HUES6 (cell line): ENCODE measurements at regions not wholly inside any gene's neighbourhood (a gene's known extent, or its start where the extent isn't known, plus 50 kb on each side); places are given as distances from the start of the nearest gene placed in this dataset.

ENCODE experiments used
- H3K27ac ChIP-seq: 2 replicates; pipeline ENCODE4 v1.7.0; 2013; ENCODE audit warnings: low read depth, mild to moderate bottlenecking, low read length, inconsistent platforms
- H3K27me3 ChIP-seq: 2 replicates; pipeline ENCODE4 v1.6.1; 2013; ENCODE audit warnings: low read length; ENCODE audit not compliant: control insufficient read depth, insufficient read depth
- H3K36me3 ChIP-seq: 2 replicates; pipeline ENCODE4 v1.6.1; 2013; ENCODE audit warnings: low read length; ENCODE audit not compliant: control insufficient read depth, insufficient read depth
- H3K4me1 ChIP-seq: 2 replicates; pipeline ENCODE4 v1.6.1; 2013; ENCODE audit warnings: low read length; ENCODE audit not compliant: control insufficient read depth, insufficient read depth
- H3K4me3 ChIP-seq: 2 replicates; pipeline ENCODE4 v1.5.1; 2013; ENCODE audit warnings: low read depth, low read length
- H3K9ac ChIP-seq: one replicate; pipeline ENCODE4 v1.6.1; 2013; ENCODE audit warnings: mild to moderate bottlenecking, low read length
- H3K9me3 ChIP-seq: 2 replicates; pipeline ENCODE4 v1.6.1; 2013; ENCODE audit warnings: low read depth, low read length; ENCODE audit not compliant: control insufficient read depth, insufficient read depth

DNA sequence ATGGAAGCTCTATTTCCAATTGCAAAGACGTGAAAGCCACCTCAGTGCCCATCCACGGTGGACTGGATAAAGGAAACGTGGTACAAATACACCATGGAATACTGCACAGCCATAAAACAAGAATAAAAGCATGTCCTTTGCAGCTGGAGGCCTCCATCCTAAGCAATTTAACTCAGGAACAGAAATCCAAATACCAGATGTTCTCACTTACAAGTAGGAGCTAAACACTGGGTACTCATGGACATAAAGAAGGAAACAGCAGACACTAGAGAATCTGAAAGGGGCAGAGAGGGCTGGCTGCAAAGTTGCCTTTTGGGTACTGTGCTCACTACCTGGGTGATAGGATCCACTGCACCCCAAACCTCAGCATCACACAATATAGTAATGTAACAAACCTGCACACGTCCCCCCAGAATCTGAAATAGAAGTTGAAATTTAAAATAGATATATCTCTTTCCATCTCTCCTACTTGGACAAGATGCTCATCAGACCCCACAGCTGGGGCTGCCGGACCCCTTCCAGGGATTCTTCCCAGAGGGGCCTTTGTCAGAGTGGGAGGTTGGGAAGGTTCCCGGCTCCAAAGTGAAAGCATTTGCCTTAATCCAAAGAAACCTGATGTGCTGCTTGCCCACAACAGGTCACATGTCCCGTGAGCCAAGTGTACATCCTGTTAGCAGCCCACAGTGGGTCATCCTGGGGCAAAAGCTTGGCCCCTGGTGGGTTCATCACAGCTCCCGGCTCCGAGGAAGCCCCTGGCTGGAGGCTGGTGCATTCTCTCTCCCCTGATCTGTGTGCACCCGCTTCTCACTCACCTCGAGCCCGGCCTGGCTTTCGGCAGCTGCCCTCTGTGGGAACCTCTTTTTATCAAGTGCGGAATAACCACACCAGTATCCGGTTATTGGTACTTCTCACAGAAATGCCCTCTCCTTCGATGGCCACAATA lies 172.3 kb upstream of the PPP2R2D start:
- Histone ChIP-seq H3K4me3 (no peak overlapping the region), H3K9ac (no peak overlapping the region), H3K4me1 (peaks cover 25% of the 10 kb centered on the region), H3K9me3 (peaks cover 14% of the 10 kb centered on the region), H3K27me3 (peaks cover 18% of the 10 kb centered on the region; the same call in 1 of the 2 replicates), H3K27ac (no peak overlapping the region), H3K36me3 (no peaks in the 10 kb centered on the region)

DNA sequence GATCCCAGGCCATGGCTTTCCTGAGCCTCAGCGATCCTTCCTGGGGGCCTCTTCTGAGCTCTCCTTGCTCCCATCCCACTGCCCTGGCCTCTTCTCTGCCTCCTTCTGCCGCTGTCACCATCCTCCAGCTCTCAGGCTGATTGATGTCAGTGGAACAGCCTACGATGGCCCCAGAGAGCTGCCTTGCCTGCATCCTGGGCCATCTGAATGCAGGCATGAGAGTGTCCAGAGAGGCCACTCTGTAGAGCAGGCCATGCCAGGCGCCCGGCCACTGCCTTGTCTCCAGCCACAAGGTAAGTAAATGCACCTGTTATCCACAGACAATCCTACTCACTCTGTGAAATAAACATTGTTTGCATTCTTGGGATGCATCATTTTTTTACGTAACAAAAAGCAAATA lies 171.4 kb upstream of the PPP2R2D start:
- H3K4me1 ChIP-seq: peaks cover 25% of the 10 kb centered on the region
- H3K36me3 ChIP-seq: no peaks in the 10 kb centered on the region
- no peak overlapping the region for H3K9ac ChIP-seq
- peaks cover 18% of the 10 kb centered on the region; the same call in 1 of the 2 replicates for H3K27me3 ChIP-seq
- H3K9me3 ChIP-seq: peaks cover 14% of the 10 kb centered on the region
- H3K4me3 ChIP-seq: no peak overlapping the region
- no peak overlapping the region for H3K27ac ChIP-seq

DNA sequence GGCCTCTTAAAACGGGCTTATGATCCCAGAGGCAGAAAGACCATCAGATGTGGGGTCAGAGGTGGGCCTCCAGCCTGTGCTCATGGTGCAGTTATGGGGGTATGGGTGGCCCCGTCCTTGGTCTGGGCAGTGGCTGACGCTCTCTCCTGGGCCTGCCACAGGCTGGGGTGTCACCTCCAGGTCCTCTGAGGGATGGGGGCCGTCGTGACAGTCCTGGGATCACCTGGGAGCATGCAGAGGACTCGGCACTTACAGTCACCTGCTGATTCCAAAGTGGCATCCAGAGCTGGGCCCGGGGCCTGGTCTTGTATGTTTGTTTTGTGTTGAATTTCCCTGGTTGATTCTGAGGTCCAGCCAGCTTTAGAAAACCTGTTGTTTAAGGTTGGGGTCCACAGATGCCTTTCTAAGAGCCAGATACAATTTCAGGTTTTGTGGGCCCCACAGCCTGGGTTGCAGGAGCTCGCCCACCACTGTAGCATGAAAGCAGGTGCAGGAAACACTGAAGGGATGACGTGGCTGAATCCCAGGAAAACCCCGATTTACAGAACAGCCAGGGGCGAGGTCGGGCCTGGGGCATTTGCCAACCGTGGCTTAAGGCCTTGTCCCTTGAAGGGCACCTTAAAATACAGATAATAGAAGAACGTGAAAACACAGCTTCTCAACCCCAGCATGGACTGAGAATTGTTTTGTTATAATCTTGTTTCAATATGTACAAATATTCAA lies 170.7 kb upstream of the PPP2R2D start:
- Histone ChIP-seq H3K27me3 (peaks cover 18% of the 10 kb centered on the region; the same call in 1 of the 2 replicates), H3K36me3 (no peaks in the 10 kb centered on the region), H3K9ac (no peak overlapping the region), H3K4me1 (peaks cover 25% of the 10 kb centered on the region), H3K27ac (no peak overlapping the region), H3K4me3 (no peak overlapping the region), H3K9me3 (peaks cover 14% of the 10 kb centered on the region)

DNA sequence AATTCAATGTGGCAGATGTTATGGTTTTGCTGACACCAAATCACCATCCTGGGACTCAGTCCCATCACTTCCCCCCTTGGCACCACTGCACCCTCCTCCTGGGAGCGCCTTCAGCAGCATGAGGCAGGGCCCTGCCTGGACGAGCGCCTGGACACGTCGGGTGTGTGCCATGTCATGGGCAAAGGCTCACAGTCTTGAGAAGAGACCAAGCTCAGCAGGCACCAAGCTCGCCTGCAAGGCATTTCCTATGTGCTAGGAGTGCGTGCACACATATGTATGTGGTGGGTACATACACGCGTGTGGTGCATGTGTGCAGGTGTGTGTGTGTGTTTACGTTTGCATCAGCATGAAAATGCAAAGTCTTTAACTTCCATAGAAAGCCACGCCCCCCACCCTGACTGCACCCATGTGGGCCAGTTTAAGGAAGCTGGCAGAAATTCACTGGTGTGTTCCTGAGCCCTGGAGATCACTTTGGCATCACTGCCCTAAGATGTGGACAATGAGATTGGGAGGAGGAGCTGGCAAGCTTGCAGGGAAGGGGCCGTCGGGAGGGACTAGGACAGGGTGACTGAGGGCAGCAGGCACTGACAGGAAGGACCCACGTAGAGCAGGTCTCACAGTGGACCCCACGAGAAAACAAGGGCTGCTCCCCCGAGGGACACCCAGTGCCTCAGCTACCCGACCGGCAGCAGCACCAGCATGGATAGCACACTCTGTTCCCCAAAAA lies 169.9 kb upstream of the PPP2R2D start:
- Histone ChIP-seq H3K9ac (no peak overlapping the region), H3K36me3 (no peaks in the 10 kb centered on the region), H3K4me1 (peaks cover 20% of the 10 kb centered on the region), H3K4me3 (no peak overlapping the region), H3K27me3 (peaks cover 11% of the 10 kb centered on the region; the same call in 1 of the 2 replicates), H3K27ac (no peak overlapping the region), H3K9me3 (peaks cover 14% of the 10 kb centered on the region)

DNA sequence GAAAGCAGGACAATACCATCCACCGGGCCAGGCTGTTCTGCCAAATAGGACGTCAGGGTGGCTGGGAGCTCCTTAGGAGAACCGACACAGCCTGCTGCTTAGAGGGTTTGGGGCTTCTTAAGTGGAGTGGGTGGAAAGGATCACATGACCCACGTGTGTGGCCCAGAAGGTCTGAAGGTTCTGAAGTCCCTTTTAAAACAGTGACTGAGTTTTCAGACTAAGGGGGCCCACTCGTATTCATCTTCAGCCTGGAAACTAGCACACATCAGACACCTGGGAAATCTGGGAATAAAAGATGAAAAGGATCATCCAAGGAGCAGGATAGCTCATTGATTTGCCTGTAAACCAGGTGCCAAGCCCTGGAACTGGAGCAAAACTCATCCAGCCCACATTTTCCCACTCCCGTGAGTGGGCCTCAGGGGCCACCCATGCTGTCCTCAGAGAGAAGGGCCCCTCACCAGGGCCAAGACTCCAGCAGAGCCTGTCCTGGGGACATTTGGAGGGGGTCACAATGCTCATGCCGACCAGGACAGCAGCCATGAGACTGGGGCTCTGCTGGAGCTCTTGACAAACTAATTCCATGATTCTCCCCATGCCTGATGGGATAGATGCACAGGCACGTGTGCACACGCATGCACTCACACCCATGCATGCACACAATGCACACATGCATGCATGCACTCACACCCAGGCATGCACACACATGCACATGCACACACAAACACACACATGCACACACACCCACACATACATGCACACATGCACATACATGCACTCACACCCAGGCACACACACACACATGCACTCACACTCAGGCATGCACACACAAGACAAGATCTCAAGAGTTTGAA lies 168.8 kb upstream of the PPP2R2D start:
- Histone ChIP-seq H3K27me3 (0 out of 2 replicates have a peak, but pooled peaks cover 7% of the 10 kb centered on the region), H3K4me1 (peaks cover 11% of the 10 kb centered on the region)

DNA sequence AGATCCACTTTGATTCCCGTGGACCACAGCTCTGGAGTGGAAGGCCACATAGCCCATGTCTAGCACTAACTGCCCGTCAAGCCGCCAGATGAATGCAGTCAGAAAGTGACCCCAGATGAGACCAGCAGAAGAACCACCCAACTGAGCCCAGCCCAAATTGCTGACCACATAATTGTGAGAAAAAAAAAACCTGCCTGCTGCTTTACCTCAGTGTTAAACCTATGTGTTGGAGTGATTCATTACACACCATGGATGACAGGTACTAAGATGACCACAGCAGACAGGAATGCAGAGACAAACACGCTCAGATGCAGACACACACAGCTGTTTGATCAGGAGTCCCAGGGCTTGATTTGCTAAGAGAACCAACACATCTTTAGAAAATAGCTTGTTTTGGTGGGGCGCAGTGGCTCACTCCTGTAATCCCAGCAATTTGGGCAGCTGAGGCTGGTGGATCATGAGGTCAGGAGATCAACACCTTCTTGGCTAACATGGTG lies 168.1 kb upstream of the PPP2R2D start:
- Histone ChIP-seq H3K27me3 (0 out of 2 replicates have a peak, but pooled peaks cover 4% of the 10 kb centered on the region), H3K4me1 (peaks cover 11% of the 10 kb centered on the region), H3K27ac (no peak overlapping the region), H3K9ac (no peak overlapping the region), H3K4me3 (no peak overlapping the region), H3K9me3 (peaks cover 14% of the 10 kb centered on the region), H3K36me3 (no peaks in the 10 kb centered on the region)

More for the DNA sequence above, 168.8 kb upstream of the PPP2R2D start:
- no peak overlapping the region for H3K27ac ChIP-seq
- H3K4me3 ChIP-seq: no peak overlapping the region
- no peaks in the 10 kb centered on the region for H3K36me3 ChIP-seq
- H3K9me3 ChIP-seq: peaks cover 14% of the 10 kb centered on the region
- no peak overlapping the region for H3K9ac ChIP-seq

DNA sequence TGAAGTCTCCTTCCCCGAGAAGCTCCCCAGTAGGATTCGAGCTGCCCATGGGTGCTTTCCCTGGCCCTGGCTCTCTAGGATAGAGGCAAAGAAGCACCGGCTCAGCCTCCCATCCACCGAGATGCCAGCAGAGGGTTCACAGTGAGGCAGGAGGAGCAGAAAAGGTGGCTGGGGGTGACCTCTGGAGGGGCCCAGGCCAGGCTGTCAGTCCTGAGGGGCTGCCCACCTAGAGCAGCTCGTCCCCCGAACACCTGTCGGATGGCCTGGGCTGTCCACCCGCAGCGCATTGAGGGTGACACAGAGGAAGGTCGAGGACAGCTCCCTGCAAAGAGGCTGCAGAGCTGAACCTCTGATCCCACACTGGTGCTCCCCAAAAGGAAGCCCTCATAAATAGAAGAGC lies 167.2 kb upstream of the PPP2R2D start:
- Histone ChIP-seq H3K9ac (no peak overlapping the region), H3K27me3 (no peaks in the 10 kb centered on the region), H3K36me3 (no peaks in the 10 kb centered on the region)

DNA sequence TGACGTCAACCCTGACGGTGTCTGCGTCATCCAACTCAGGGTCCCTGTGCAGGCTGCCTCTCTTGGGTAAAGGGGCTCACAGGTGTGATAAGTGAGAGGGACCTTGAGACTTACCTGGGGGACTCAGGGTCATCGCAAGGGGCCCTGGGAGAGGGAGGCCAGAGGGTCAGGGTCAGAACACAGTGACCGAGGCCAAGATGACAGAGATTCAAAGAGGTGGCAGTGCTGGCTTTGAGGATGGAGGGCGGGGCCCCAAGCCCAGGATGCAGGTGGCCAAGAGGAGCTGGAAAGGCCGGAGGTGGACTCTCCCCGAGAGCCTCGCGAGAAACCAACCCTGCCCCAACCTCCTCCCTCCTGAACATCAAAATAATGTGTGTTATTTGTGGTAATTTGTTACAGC lies 165.2 kb upstream of the PPP2R2D start:
- peaks cover 14% of the 10 kb centered on the region for H3K9me3 ChIP-seq
- no peak overlapping the region for H3K27ac ChIP-seq
- H3K4me1 ChIP-seq: no peaks in the 10 kb centered on the region
- no peaks in the 10 kb centered on the region for H3K27me3 ChIP-seq
- no peak overlapping the region for H3K4me3 ChIP-seq
- H3K9ac ChIP-seq: no peak overlapping the region
- no peaks in the 10 kb centered on the region for H3K36me3 ChIP-seq

More for the DNA sequence above, 167.2 kb upstream of the PPP2R2D start:
- Histone ChIP-seq H3K4me3 (no peak overlapping the region), H3K4me1 (peaks cover 11% of the 10 kb centered on the region), H3K27ac (no peak overlapping the region), H3K9me3 (peaks cover 14% of the 10 kb centered on the region)

DNA sequence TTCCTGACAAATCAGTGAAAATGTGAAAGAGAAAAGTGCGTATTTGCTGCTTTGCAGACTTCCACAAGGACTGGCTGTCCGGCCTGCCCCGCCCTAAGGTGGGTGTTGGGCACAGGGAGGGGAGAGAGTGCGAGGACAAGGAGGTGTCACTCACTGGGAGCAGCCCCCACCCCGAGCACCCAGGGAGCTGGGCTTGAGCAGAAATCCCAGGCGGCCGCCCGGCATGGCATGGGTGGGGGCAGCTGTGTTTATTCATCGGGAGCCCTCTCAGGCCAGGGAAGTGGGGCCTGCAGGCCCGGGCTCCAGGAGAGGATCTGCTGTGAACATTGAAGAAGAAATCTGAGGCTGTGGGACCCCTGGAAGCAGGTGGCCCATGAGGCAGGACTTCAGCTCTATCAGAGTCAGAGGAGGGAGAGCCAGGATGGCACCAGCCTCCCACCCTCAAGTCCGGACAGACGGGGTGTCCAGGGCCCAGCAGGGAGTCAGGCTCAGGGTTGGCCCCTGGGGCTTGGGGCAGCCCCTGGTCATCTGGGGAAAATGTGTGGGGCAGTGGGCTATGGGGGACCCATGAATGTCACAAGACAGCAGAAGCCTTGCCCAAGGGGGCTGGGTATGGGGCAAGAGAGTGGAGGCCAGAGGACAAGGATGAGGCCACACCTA lies 164.4 kb upstream of the PPP2R2D start:
- Histone ChIP-seq H3K4me3 (no peak overlapping the region), H3K9ac (no peak overlapping the region), H3K4me1 (no peaks in the 10 kb centered on the region), H3K36me3 (no peaks in the 10 kb centered on the region), H3K27ac (no peak overlapping the region), H3K9me3 (peaks cover 14% of the 10 kb centered on the region), H3K27me3 (no peaks in the 10 kb centered on the region)
